GM06990 (cell line): ENCODE measurements at regions not wholly inside any gene's neighbourhood (a gene's known extent, or its start where the extent isn't known, plus 50 kb on each side); places are given as distances from the start of the nearest gene placed in this dataset.

ENCODE experiments used
- DNase-seq: peaks from one replicate; pipeline ENCODE4 v3.0.0-alpha.2; 2011; ENCODE audit not compliant: insufficient read length; ENCODE audit errors: extremely low read depth
- H3K27me3 ChIP-seq: replicated peaks from 2 replicates; pipeline ENCODE4 v1.6.0; 2011; ENCODE audit warnings: low read length; ENCODE audit not compliant: control insufficient read depth, insufficient read depth
- H3K36me3 ChIP-seq: 2 replicates; pipeline ENCODE4 v1.5.1; 2011; ENCODE audit warnings: low read length; ENCODE audit not compliant: control insufficient read depth, insufficient read depth
- H3K4me3 ChIP-seq: replicated peaks from 2 replicates; pipeline ENCODE4 v1.5.1; 2011; ENCODE audit warnings: low read depth, mild to moderate bottlenecking, control low read depth, low read length
- CTCF ChIP-seq: IDR thresholded peaks from 2 replicates; pipeline ENCODE4 v1.5.1; 2011; ENCODE audit warnings: low read length, control low read depth, mild to moderate bottlenecking, inconsistent platforms; ENCODE audit not compliant: insufficient read depth, poor library complexity, severe bottlenecking

GRCh38 chr3:163626753-163627152 is 1451.5 kb downstream of the SI start:
- no peak for DNase-seq
- Histone ChIP-seq H3K4me3 (no peak overlapping the region), H3K36me3 (no peaks in the 10 kb centered on the region), H3K27me3 (no peaks in the 10 kb centered on the region)
- no peak for TF ChIP-seq CTCF

- Histone ChIP-seq H3K4me3 (no peak overlapping the region), H3K36me3 (no peaks in the 10 kb centered on the region), H3K27me3 (no peaks in the 10 kb centered on the region)
- TF ChIP-seq CTCF = no peak
- no peak for DNase-seq
Measured at GRCh38 chr3:163622384-163622783, 1455.9 kb downstream of the SI start.

DNA sequence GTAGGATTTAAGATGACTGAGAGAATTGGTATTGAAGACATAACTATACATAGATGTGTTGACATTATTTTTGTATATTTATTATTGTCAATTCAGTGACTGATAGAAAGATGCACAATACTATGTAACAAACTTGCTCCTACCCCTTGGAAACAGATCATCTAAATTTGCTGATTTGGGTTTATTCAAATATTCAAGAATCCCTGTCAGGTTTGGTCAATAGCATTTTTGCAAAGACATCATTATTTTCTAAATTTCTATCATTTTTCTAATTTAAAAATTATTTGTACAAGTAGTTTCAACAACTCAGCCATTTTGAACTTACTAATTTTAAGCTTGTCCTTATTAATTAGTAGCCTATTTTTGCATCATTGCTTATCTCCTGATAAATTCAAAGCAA is 1463.4 kb downstream of the SI start:
- no peaks in the 10 kb centered on the region for H3K27me3 ChIP-seq
- H3K4me3 ChIP-seq = no peak overlapping the region
- no peaks in the 10 kb centered on the region for H3K36me3 ChIP-seq
- no peak for TF ChIP-seq CTCF
- no peak for DNase-seq

- Histone ChIP-seq H3K36me3 (no peaks in the 10 kb centered on the region), H3K27me3 (no peaks in the 10 kb centered on the region), H3K4me3 (no peak overlapping the region)
- no peak for DNase-seq
- no peak for TF ChIP-seq CTCF
Measured at GRCh38 chr3:163605915-163606314, 1472.4 kb downstream of the SI start.

GRCh38 chr3:163601426-163601825 is 1476.9 kb downstream of the SI start:
- DNase-seq = no peak
- no peak for TF ChIP-seq CTCF
- Histone ChIP-seq H3K4me3 (no peak overlapping the region), H3K36me3 (no peaks in the 10 kb centered on the region), H3K27me3 (no peaks in the 10 kb centered on the region)

- no peak for DNase-seq
- H3K27me3 ChIP-seq = no peaks in the 10 kb centered on the region
- H3K4me3 ChIP-seq = no peak overlapping the region
- H3K36me3 ChIP-seq = no peaks in the 10 kb centered on the region
- TF ChIP-seq CTCF = no peak
Measured at GRCh38 chr3:163587342-163587741, 1491.0 kb downstream of the SI start.
